PC-9 (cell line): ENCODE measurements at regions not wholly inside any gene's neighbourhood (a gene's known extent, or its start where the extent isn't known, plus 50 kb on each side); places are given as distances from the start of the nearest gene placed in this dataset.

Experiments used
- BruUV-seq: library from RNA; stranded (reverse); fragments of 400-500 nt; replicated peaks from 2 replicates; lab custom pipeline; 2021; lab: Mats Ljungman, UMichigan
- CTCF ChIA-PET: fragments of 300-600 bp; sonication (Branson Sonifier 250); formaldehyde crosslinking; loops from one replicate; lab custom pipeline; 2022; ENCODE audit warnings: antibody characterized with exemption; lab: Charles Lee
- POLR2A ChIA-PET: fragments of 300-600 bp; sonication (Branson Sonifier 250); formaldehyde crosslinking; loops from one replicate; lab custom pipeline; 2022; ENCODE audit warnings: antibody characterized with exemption; ENCODE audit not compliant: unreplicated experiment; lab: Charles Lee
- DNase-seq, 2 experiments: peaks; one replicate each; pipeline versions ENCODE4 v3.0.0 to v3.0.0-alpha.2; 2015 to 2022; ENCODE audit warnings: mixed read lengths in 1 of 2
- H2AFZ ChIP-seq: fragments of 200-600 bp; sonication (generic); 2 replicates; pipeline ENCODE4 v1.8.1; 2017; ENCODE audit warnings: antibody characterized with exemption
- H3F3A ChIP-seq: fragments of 200-600 bp; sonication (generic); 2 replicates; pipeline ENCODE4 v1.8.1; 2017; ENCODE audit warnings: antibody characterized with exemption, mild to moderate bottlenecking, low read depth; ENCODE audit not compliant: insufficient read depth
- H3K27ac ChIP-seq: fragments of 200-600 bp; sonication (generic); 2 replicates; pipeline ENCODE4 v1.6.1; 2016; ENCODE audit warnings: mixed run types
- H3K27me3 ChIP-seq: fragments of 200-600 bp; sonication (generic); 2 replicates; pipeline ENCODE4 v1.6.1; 2016; ENCODE audit warnings: low read depth, mixed run types; ENCODE audit not compliant: insufficient read depth
- H3K36me3 ChIP-seq: fragments of 200-600 bp; sonication (generic); 2 replicates; pipeline ENCODE4 v1.6.1; 2016; ENCODE audit warnings: low read depth, mixed run types
- H3K4me1 ChIP-seq: fragments of 200-600 bp; sonication (generic); replicated peaks from 2 replicates; pipeline ENCODE4 v1.6.1; 2016; ENCODE audit warnings: mixed run types; ENCODE audit not compliant: insufficient read depth
- H3K4me2 ChIP-seq: fragments of 200-600 bp; sonication (generic); 2 replicates; pipeline ENCODE4 v1.6.1; 2017; ENCODE audit warnings: mixed run types
- H3K4me3 ChIP-seq: fragments of 200-600 bp; sonication (generic); 2 replicates; pipeline ENCODE4 v1.6.1; 2016; ENCODE audit warnings: mixed run types
- H3K79me2 ChIP-seq: fragments of 200-600 bp; sonication (generic); 2 replicates; pipeline ENCODE4 v1.6.1; 2017; ENCODE audit warnings: low read depth, mixed run types
- H3K9me2 ChIP-seq: fragments of 200-600 bp; sonication (generic); 2 replicates; pipeline ENCODE4 v1.8.1; 2017; ENCODE audit warnings: mild to moderate bottlenecking; ENCODE audit not compliant: insufficient read depth
- H3K9me3 ChIP-seq: fragments of 200-600 bp; sonication (generic); 2 replicates; pipeline ENCODE4 v1.8.1; 2016; ENCODE audit warnings: low read depth; ENCODE audit not compliant: insufficient read depth
- H4K20me1 ChIP-seq: fragments of 200-600 bp; sonication (generic); 2 replicates; pipeline ENCODE4 v1.8.1; 2017; ENCODE audit not compliant: insufficient read depth
- CTCF ChIP-seq: fragments of 200-600 bp; sonication (generic); conservative IDR thresholded peaks from 2 replicates; pipeline ENCODE4 v1.6.1; 2017; ENCODE audit warnings: mixed run types, antibody characterized with exemption, mild to moderate bottlenecking, moderate library complexity
- EZH2 ChIP-seq: fragments of 200-600 bp; sonication (generic); IDR thresholded peaks from 2 replicates; pipeline ENCODE4 v1.8.0; 2017; ENCODE audit warnings: antibody characterized with exemption, low read depth
- intact Hi-C: fragments of 100-400 bp; cut with micrococcal nuclease; formaldehyde crosslinking; loops from one replicate; pipeline ENCODE4 v1.10.0; 2022; ENCODE audit not compliant: unreplicated experiment

GRCh38 chr3:17969244-17969643, 226.8 kb upstream of the TBC1D5 start:
- no peak for TF ChIP-seq CTCF
- TF ChIP-seq EZH2: no peak
- POLR2A ChIA-PET: no interaction called here
- H4K20me1 ChIP-seq: no peaks in the 10 kb centered on the region
- H3K4me3 ChIP-seq: no peak overlapping the region
- H3K4me1 ChIP-seq: no peaks in the 10 kb centered on the region
- no peaks in the 10 kb centered on the region for H3K79me2 ChIP-seq
- BruUV-seq: no TSS peak
- H3K9me3 ChIP-seq: no peaks in the 10 kb centered on the region; the same call in 1 of the 2 replicates
- H3K4me2 ChIP-seq: no peak overlapping the region
- H3K27me3 ChIP-seq: no peaks in the 10 kb centered on the region
- no peaks in the 10 kb centered on the region for H3K9me2 ChIP-seq
- H3F3A ChIP-seq: 0 out of 2 replicates have a peak, but pooled peaks cover 3% of the 10 kb centered on the region
- H3K27ac ChIP-seq: no peak overlapping the region
- intact Hi-C loops: no loop called here
- CTCF ChIA-PET: no interaction called here
- H3K36me3 ChIP-seq: no peaks in the 10 kb centered on the region
- no peak overlapping the region for H2AFZ ChIP-seq
- DNase-seq: no peak

DNA sequence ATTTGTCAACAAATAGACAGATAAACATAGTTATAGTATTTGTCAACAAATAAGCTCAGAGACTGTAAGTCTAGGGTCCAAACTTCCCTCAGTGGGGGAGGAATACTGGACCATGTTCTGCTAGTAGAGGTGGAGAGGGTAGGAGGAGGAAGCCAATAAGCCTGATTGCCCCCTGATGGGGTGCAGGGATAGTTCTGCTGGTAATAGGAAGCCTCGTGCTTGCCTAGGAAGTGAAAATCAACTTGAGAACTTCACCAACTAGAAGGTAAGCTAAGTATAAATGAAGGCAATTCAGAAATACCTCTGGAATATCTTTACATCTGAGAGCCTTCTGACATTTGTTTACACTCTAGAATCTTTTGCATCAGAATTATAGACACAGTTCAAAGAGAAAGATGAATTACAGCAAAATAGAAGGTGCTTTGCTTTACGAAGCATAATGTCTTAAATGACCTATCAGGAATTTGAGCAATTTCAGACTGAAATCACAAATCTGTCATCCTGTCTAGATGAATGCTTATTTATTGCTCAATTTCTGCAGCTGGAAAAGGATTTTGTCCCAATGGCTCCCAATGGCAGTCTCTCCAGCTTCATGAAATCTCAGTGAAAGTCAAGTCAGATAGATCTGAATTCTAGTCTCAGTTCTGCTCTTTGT, 225.6 kb upstream of the TBC1D5 start:
- ChIA-PET POLR2A (no interaction called here), CTCF (no interaction called here)
- Histone ChIP-seq H3K36me3 (no peaks in the 10 kb centered on the region), H3F3A (0 out of 2 replicates have a peak, but pooled peaks cover 3% of the 10 kb centered on the region), H3K4me1 (no peaks in the 10 kb centered on the region), H3K9me3 (no peaks in the 10 kb centered on the region; the same call in 1 of the 2 replicates), H3K4me3 (no peak overlapping the region), H3K79me2 (no peaks in the 10 kb centered on the region), H2AFZ (no peak overlapping the region), H4K20me1 (no peaks in the 10 kb centered on the region), H3K27ac (no peak overlapping the region), H3K27me3 (no peaks in the 10 kb centered on the region), H3K9me2 (no peaks in the 10 kb centered on the region), H3K4me2 (no peak overlapping the region)
- no peak for DNase-seq
- TF ChIP-seq EZH2: no peak
- TF ChIP-seq CTCF: no peak
- no TSS peak for BruUV-seq
- intact Hi-C loops: no loop called here

GRCh38 chr3:17967111-17967510, 224.7 kb upstream of the TBC1D5 start:
- H3K4me2 ChIP-seq: no peak overlapping the region
- no peaks in the 10 kb centered on the region for H3K9me2 ChIP-seq
- no peak overlapping the region for H3K4me3 ChIP-seq
- no TSS peak for BruUV-seq
- no peak overlapping the region for H2AFZ ChIP-seq
- ChIA-PET CTCF (no interaction called here), POLR2A (no interaction called here)
- no peak for TF ChIP-seq EZH2
- no peak for TF ChIP-seq CTCF
- no peak for DNase-seq
- H3K27ac ChIP-seq: no peak overlapping the region
- no peaks in the 10 kb centered on the region for H3K4me1 ChIP-seq
- intact Hi-C loops: no loop called here
- no peaks in the 10 kb centered on the region for H3K27me3 ChIP-seq
- H3K9me3 ChIP-seq: no peaks in the 10 kb centered on the region; the same call in 1 of the 2 replicates
- H3K36me3 ChIP-seq: no peaks in the 10 kb centered on the region
- H3K79me2 ChIP-seq: no peaks in the 10 kb centered on the region
- 0 out of 2 replicates have a peak, but pooled peaks cover 3% of the 10 kb centered on the region for H3F3A ChIP-seq
- no peaks in the 10 kb centered on the region for H4K20me1 ChIP-seq
